Loucy (cell line): ENCODE measurements at regions not wholly inside any gene's neighbourhood (a gene's known extent, or its start where the extent isn't known, plus 50 kb on each side); places are given as distances from the start of the nearest gene placed in this dataset.
"Not testable (repeated sequence)": the region's sequence is repeated elsewhere in the genome, so short reads cannot be mapped to it uniquely, and the experiment has no call there.

Experiments used
- CTCF ChIP-seq: fragments of 200-600 bp; sonication (generic); conservative IDR thresholded peaks from 2 replicates; pipeline ENCODE4 v1.5.1; 2014; ENCODE audit warnings: mild to moderate bottlenecking, antibody characterized with exemption, low read length
- EZH2phosphoT487 ChIP-seq: fragments of 200-600 bp; IDR thresholded peaks from 2 replicates; pipeline ENCODE4 v1.6.1; 2018; ENCODE audit warnings: antibody characterized with exemption, mild to moderate bottlenecking, moderate library complexity, borderline replicate concordance

- not testable (repeated sequence) for TF ChIP-seq CTCF, EZH2phosphoT487
These were observed 62.8 kb downstream of the RPS24 start for GRCh38 chr10:78096486-78096885.
